Left cardiac atrium (tissue), 4 donors: ENCODE measurements at regions not wholly inside any gene's neighbourhood (a gene's known extent, or its start where the extent isn't known, plus 50 kb on each side); places are given as distances from the start of the nearest gene placed in this dataset.

Experiments used
- ATAC-seq, 2 donors: fragments of 200-7000 bp; cut with Tn5 transposase; one replicate each; pipeline ENCODE4 v1.9.1; 2020; ENCODE audit warnings: mild to moderate bottlenecking in 2 of 2, moderate library complexity in 2 of 2
- DNase-seq: peaks from one replicate; pipeline ENCODE4 v3.0.0-alpha.2; 2020
- intact Hi-C, 2 donors: fragments of 100-400 bp; cut with DNase I; formaldehyde crosslinking; loops; one replicate each; pipeline versions ENCODE4 v1.14.1 to v1.15.1; 2022 to 2023
- donor health status: DM: no; HTN: yes; CAD: no.
- donor health status: DM: no; HTN: yes; CAD: no; lungs with severe emphysema.
- donor health status: DM: yes; HTN: yes; CAD: no.
- donor health status: Dilated cardiomyopathy.

- ATAC-seq (no peak), DNase-seq (no peak)
- intact Hi-C loops, result no loop called here
Observed at GRCh38 chr16:72428681-72429376, 256.9 kb upstream of the PMFBP1 start.

DNA sequence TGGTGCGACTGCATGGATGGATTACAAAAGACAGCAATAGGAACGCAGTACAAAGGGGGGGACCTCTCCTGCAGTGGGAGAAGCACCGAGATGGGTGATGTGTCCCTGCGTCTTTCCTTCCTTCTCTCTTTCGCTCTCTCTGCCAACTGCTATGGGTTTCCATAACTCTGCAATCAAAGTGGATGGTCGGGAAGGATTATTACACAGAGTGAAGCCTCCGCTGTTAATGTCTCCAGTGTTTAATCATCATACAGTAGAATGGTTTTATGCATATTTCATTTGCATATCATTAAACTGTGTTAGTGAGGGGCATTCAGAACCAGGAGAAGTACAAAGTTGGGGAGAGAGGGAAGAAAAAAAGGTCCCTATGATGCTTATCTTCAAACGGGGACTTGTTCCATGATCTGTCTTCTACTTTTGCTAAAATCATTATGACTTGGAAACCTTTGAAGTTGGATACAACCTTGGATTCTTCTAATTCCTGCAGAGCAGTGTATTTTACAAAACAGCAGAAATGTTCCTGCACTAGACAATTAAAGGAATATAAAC lies 255.9 kb upstream of the PMFBP1 start:
- no peak for ATAC-seq
- no peak for DNase-seq
- intact Hi-C loops, result no loop called here

GRCh38 chr16:72427051-72427782 lies 255.3 kb upstream of the PMFBP1 start:
- intact Hi-C loops, result no loop called here
- ATAC-seq (no peak), DNase-seq (no peak)

DNA sequence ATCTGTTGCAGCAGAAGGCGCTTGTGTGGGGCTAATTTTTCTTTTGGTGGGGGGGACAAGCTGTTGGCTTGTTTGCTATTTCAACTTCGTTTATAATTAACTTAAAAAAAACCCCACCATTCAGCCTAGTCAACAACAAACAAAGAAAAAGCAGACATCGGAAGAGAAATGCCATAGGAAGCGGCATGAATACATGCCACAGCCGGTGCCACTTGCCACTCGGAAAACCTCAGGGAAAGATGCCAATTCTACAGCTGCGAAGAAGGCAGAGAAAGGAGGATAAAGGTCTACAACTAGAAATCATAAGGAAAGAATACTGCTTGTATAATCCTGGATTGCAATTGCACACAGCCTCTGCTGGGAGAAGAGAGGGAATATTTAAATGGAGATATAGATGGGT lies 254.4 kb upstream of the PMFBP1 start:
- ATAC-seq (no peak), DNase-seq (no peak)
- intact Hi-C loops, result no loop called here

DNA sequence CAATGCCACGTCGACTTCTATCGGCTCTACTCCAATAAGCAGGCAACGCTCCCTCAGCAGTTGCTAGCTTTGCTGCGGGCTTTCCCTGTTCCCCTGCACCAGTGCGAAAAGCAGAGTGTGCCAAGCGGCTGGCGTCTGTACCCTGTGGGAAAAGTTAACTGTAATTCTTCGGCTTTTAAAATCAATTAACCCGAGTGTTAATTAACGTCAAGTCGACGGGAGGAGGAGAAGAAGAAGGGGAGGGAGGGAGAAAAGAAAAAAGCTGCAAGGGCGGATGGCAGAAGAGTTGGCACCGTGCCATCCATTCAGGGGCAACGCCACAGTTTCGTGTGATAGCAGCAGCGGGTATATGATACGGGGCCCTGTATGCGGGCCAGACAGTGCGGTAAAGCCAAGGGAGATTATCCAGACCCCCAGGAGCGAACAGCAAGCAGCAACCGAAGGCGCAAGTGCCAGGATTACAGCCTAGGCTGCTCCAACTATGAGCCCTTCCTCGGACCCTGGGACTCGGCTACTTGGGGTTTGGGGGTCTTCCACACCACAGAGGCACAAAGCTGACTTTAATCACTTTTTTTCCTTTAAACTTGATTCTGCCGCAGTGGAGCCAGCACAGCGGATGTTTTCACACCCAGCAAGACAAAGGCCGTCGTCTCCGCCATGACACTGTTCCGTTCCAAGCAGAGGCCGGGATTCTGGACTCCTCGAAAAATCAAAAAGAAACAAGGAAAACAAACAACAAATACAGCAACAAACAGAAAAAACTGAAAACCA lies 253.8 kb upstream of the PMFBP1 start:
- DNase-seq (no peak), ATAC-seq (no peak)
- intact Hi-C loops, result no loop called here

DNA sequence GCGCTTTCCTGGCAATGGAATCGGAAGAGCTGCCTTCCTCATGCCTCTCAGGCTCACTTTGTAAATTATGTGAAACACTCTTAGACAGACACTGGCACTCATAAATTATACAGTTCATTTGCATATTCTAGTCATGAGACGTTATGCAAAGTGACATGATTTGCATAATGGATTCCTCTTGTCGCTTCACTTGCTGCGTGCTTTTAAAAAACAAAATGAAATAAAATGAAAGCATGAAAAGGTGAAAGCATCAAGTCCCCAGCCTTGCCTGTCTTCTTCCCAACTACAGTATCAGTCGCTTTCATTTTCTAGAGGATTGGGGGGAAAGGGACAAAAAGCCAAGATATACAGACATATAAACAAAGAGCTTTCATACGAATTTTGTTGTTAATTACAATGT lies 252.8 kb upstream of the PMFBP1 start:
- DNase-seq, result no peak
- ATAC-seq, result no peak
- intact Hi-C loops, result no loop called here

DNA sequence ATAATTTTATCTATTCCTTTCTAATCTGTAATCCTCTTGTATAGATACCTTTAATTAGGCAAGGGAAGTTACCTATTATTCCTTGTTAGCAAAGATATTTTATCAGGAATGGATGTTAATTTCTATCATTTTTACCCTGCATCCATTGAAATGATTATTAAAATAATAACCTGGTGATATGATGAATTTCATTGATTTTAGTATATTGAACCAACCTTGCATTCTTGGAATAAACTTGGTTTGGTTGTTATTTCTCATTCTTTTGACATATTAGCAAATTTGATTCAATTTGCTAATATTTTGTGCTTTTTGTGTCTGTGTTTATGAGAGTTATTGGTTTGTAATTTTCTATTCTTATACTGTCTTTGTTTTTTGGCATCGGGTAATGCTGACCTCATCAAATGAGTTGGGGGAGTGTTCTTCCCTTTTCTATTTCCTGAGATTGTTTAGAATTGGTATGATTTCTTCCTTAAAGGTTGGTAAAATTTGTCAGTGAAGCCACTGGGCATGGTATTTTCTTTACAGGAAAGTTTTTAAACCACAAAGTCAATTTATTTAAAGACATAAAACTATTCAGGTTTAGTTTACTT lies 250.4 kb upstream of the PMFBP1 start:
- ATAC-seq (no peak), DNase-seq (no peak)
- intact Hi-C loops, result no loop called here

GRCh38 chr16:72419638-72420037 lies 247.7 kb upstream of the PMFBP1 start:
- ATAC-seq (no peak), DNase-seq (no peak)
- intact Hi-C loops, result no loop called here

GRCh38 chr16:72415379-72415778 lies 243.4 kb upstream of the PMFBP1 start:
- intact Hi-C loops, result no loop called here
- no peak for DNase-seq
- no peak for ATAC-seq

DNA sequence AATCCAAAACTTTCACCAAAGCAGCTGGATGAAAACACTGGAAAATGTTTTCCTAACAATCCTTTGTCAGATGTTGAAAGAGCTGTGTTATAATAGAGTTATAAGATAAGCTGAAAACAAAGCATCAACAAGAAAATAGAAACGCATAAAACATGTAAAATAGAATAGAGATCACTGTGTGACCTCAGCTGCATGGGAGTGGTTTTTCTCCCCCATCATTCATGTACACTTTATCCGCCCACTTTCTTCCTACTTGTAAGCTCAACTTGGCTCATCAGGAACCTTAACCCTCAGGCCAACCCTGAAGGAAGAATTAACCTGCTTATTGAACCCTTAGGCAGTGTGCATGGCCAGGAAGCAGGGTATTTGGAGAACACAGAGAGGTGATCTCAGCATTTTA lies 238.5 kb upstream of the PMFBP1 start:
- no peak for DNase-seq
- ATAC-seq, result no peak
- intact Hi-C loops, result no loop called here

DNA sequence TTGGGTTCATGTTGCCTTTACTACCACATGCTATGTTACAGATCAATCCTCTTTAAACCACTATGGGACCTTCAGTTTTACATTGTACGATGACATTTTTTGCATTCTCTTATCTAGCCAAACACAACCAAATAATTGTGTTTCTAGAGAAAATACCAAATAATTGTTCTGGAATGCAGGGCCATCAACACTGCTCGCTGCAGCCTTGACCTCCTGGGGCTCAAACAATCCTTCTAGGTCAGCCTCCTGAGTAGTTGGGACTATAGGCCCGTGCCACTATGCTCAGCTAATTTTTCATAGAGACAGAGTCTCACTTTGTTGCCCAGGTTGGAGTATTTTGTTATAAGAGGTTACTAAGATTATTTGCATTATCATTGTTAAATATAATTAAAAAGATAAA lies 237.5 kb upstream of the PMFBP1 start:
- intact Hi-C loops, result no loop called here
- DNase-seq (no peak), ATAC-seq (no peak)

GRCh38 chr16:72406390-72406789 lies 234.4 kb upstream of the PMFBP1 start:
- DNase-seq, result no peak
- intact Hi-C loops, result no loop called here
- ATAC-seq, result no peak

- ATAC-seq, result no peak
- intact Hi-C loops, result no loop called here
- DNase-seq, result no peak
Observed at GRCh38 chr16:72404299-72404698, 232.3 kb upstream of the PMFBP1 start.

DNA sequence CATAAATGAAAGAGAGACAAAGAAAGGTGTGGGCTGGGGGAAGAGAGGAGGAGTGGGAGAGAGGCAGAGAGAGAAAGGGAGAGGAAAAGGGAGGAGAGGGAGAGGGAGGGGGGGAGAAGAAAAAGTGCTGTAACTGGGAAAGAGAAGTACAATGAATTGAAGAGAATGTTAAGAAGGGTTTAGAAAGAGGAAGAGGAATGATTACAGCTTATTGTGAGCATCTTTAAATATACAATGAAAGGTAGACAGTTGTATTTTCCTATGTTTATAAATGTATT lies 229.1 kb upstream of the PMFBP1 start:
- ATAC-seq, result no peak
- intact Hi-C loops, result no loop called here
- no peak for DNase-seq

- intact Hi-C loops, result no loop called here
- ATAC-seq, result peak in 1 of 2 donors; percentile 60
- no peak for DNase-seq
Observed at GRCh38 chr16:72400257-72401083, 228.5 kb upstream of the PMFBP1 start.

DNA sequence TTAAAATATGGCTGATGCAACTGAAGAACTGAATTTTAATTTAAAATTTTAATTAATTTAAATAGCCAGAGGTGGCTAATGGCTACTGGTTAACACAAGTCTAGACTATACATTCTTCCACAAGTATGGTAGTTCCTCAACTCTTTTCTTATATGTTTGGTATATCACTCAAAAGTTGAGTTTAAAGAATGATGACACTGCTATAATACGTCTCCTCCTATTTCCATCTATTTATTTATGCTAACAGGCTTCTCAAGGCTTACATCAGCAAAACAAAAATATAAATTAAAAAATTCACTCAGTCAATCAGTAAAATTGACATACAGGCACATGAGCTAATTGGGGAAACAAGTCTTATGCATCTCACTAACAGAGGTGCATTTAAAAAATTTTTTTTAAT lies 227.9 kb upstream of the PMFBP1 start:
- intact Hi-C loops, result no loop called here
- ATAC-seq (no peak), DNase-seq (no peak)

- ATAC-seq, result no peak
- DNase-seq, result no peak
- intact Hi-C loops, result no loop called here
Observed at GRCh38 chr16:72397876-72398275, 225.9 kb upstream of the PMFBP1 start.

GRCh38 chr16:72394526-72394925 lies 222.6 kb upstream of the PMFBP1 start:
- intact Hi-C loops, result no loop called here
- DNase-seq (no peak), ATAC-seq (no peak)

DNA sequence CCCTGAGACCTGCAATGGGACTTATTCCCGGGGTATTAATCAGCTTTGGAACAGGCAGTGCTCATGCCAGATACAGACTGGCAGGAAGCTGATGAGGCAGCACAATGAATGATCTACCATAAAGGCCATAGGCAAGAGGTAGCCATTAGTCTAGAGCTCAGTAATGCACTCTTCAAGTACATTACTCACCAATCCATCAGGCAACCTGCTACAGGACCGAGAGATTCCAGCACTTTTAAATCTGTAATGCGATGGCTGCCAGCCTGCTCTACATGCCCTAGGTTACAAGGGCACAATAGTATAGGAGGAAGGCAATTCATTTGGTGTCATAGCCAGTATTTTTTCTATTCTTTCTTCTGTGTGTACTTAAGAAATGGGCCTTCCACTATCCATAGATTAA lies 217.8 kb upstream of the PMFBP1 start:
- ATAC-seq (no peak), DNase-seq (no peak)
- intact Hi-C loops, result no loop called here
